ENCODE measurements at regions not wholly inside any gene's neighbourhood (a gene's known extent, or its start where the extent isn't known, plus 50 kb on each side); places are given as distances from the start of the nearest gene placed in this dataset.

DNA sequence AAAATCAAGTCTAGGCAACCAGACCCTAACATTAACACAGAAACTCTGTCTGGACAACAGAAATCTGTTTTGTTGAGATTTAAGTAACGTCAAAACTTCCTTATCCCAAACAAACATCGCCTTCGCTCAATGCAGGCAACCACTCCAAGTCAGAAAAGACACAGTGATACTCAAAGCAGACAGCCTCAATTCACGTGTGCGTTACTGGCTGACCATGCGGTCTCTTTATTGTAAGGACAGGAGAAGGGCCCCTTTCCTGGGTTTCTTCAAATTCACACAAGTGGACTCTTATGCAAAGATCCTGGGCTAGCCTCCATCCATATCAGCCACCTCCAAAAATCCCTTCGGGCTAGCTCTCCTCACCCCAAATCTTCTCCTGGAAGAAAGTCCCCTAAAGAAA is 467.7 kb downstream of the SOX9 start:
- Mint-ChIP-seq H3K36me3 (ENCODE audit: low read depth) (no peaks in the 10 kb centered on the region), H3K4me1 (ENCODE audit: low read depth) (peaks cover 32% of the 10 kb centered on the region), H3K4me3 (peak overlapping the region; percentile 41), H3K27ac (no peak overlapping the region), H3K27me3 (ENCODE audit: low read depth) (peaks cover 42% of the 10 kb centered on the region), H3K9me3 (no peaks in the 10 kb centered on the region)
- no peak for DNase-seq (ENCODE audit: low spot score)

DNA sequence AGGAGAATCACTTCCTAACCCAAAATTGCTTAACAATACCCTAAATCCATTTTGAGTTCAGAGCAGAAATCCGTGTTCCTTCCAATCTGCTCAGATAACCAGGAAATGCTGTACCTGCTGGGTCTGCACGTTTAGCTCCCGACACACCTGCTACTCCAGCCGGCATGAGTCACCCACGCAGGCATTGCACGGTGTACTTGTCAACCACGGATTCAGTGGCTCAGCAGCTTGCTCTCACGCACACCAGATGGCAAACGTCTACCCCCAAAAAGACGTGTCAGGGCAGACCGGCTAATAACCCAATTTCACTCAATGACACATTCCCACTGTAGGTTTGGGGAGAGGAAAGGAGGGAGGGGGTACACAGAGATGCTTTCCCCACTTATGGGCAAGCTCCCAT is 468.1 kb downstream of the SOX9 start:
- no peak overlapping the region for H3K27ac Mint-ChIP-seq
- no peak for DNase-seq (ENCODE audit: low spot score)
- peaks cover 46% of the 10 kb centered on the region for H3K27me3 Mint-ChIP-seq (ENCODE audit: low read depth)
- H3K4me3 Mint-ChIP-seq, result no peak overlapping the region
- H3K36me3 Mint-ChIP-seq (ENCODE audit: low read depth), result no peaks in the 10 kb centered on the region
- H3K4me1 Mint-ChIP-seq (ENCODE audit: low read depth), result peaks cover 32% of the 10 kb centered on the region
- H3K9me3 Mint-ChIP-seq, result no peaks in the 10 kb centered on the region

DNA sequence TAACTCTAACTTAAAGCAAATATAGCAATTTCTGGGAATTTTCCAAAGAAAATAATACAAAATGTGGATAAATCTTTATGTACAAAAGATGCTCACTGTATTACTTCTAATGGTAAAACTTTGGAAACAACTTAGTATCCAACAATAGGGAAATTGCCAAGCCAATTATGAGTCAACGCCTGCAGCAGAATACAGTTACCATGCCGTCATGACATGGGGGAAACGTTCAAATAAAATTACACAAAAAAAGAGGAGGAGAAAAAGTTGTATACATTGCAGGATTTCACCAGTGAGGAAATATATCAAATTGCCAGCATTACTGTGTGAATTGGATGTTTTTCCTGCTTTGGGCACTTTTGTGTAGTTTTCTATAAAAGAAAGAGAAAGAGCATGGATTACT is 469.6 kb downstream of the SOX9 start:
- no peak for DNase-seq (ENCODE audit: low spot score)
- Mint-ChIP-seq H3K27me3 (ENCODE audit: low read depth) (peaks cover 58% of the 10 kb centered on the region), H3K4me1 (ENCODE audit: low read depth) (peaks cover 32% of the 10 kb centered on the region), H3K9me3 (no peaks in the 10 kb centered on the region), H3K36me3 (ENCODE audit: low read depth) (no peaks in the 10 kb centered on the region), H3K4me3 (peak overlapping the region; percentile 13), H3K27ac (no peak overlapping the region)

DNA sequence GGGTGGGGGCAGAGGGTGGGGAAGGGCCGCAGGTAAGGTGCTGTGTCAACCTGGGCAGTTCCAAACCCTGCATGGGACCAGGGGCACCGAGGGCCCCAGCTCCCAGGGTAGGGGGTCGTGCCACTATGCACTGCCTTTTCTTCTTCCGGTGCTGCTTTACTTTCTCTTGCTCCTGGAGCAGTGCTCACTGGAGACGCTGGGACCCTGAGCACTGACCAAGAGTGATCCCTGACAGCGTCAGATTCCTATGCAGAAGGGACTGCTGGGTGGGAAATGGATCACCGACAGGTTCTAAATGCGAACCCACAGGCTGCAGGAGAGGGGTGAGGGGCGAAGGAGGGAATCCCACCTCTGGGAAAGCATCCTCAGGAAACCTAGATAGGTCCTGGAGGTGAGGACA is 470.1 kb downstream of the SOX9 start:
- Mint-ChIP-seq H3K4me1 (ENCODE audit: low read depth) (peaks cover 32% of the 10 kb centered on the region), H3K4me3 (peak overlapping the region; percentile 91), H3K27me3 (ENCODE audit: low read depth) (peaks cover 61% of the 10 kb centered on the region), H3K36me3 (ENCODE audit: low read depth) (no peaks in the 10 kb centered on the region), H3K9me3 (no peaks in the 10 kb centered on the region), H3K27ac (no peak overlapping the region)
- DNase-seq (ENCODE audit: low spot score), result no peak

DNA sequence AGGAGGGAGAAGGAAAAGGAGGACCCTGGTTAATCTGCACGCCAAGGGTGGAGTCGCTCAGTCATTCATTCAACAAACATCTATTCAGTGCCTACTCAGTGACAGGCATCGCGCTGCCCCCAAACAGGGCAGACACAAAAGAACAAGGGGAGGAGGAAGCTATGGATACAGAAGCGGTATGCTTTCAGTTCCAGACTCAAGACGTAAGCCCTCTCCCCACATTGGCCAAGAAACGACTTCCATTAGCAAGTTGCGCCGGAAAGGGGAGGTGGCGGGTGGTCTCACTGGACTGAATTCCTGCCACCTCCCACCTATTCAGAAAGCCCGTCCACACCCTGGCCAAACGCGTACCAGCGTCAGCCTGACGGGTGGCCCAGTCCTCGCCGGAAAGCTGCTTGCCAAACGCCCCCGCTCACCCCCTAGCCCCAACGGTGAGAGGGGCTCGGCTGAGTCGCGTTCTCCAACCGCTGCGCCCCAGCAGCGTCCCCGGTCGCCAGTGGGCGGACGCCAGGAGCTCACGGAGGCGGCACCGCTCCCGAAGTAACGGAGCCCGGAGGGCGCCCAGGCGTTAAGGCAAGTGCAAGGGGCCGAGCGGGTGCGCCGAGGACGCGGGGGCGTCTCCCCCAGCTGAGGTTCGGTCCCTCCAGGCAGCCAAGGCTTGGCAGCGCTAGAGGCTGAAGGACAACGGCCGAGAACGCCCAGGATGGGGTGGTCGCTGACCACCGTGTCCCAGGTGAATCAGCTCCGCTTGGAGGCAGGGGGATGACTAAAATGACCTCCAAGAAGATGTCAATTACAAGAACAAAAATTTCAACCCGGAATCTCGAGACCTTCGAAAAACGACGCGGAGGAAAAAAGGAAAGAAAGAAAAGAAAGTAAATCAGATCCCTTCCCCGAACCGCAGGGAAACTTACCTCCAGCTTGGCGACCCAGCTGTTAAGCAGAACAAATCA is 470.7 kb downstream of the SOX9 start:
- Mint-ChIP-seq H3K4me3 (peak overlapping the region; percentile 91), H3K4me1 (ENCODE audit: low read depth) (peaks cover 32% of the 10 kb centered on the region), H3K9me3 (no peaks in the 10 kb centered on the region), H3K27ac (peak overlapping the region; percentile 37), H3K36me3 (ENCODE audit: low read depth) (no peaks in the 10 kb centered on the region), H3K27me3 (ENCODE audit: low read depth) (peaks cover 60% of the 10 kb centered on the region)
- DNase-seq (ENCODE audit: low spot score), result peak; percentile 9

DNA sequence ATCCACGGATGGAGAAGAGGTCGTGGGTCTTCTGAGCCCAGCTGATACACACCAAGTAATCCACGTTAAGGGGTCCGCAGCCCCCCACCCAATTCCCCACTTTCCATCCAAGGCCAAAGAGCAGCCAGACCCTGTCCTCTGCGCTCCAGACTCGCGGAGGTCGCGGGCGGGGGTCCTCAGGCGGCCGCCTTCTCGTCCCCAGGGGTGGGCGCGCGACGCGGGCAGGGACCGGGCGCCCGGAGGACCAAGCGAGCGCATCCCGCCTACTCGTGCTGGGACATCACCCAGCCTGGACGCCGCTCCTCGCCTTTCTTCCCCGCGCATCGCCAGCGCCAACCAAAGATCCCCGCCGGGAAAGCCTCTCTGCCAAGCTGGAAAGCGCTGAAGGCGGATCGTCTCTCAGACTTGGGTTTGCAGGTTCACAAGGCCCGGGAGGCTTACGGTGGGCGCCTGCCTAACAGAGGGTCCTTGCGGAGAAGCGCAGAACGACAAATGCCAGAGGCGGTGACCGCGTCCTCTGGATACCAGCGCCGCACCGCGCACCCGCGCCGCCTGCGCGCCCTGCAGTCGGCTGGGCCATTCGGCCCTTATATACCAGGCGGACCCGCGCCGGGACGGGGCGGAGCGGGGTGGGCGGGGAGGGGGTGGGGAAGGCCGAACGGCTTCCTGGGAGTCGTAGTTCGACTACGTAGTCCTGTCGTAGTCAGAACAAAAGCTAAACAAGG is 471.6 kb downstream of the SOX9 start:
- Mint-ChIP-seq H3K36me3 (ENCODE audit: low read depth) (no peaks in the 10 kb centered on the region), H3K27me3 (ENCODE audit: low read depth) (peaks cover 66% of the 10 kb centered on the region), H3K4me3 (peak overlapping the region; percentile 91), H3K9me3 (no peaks in the 10 kb centered on the region), H3K4me1 (ENCODE audit: low read depth) (peaks cover 27% of the 10 kb centered on the region), H3K27ac (peak overlapping the region; percentile 37)
- DNase-seq (ENCODE audit: low spot score), result peak; percentile 54

DNA sequence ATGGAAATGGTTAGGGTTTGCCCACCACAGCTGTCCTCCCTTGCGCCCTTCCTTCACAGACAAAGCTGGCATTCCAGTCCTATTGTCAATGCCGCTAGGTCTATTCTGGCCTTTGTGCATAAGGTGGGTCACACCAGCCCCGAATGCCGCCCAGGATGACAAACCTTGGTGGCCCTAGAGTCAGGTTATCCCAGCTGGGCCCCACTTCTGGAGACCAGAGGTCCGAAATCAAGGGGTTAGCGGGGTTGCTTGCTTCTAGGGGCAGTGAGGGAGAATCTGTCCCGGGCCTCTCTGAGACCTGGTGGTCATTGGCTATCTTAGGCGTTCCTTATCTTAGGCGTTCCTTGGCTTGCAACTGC is 472.1 kb downstream of the SOX9 start:
- Mint-ChIP-seq H3K27ac (no peak overlapping the region), H3K27me3 (ENCODE audit: low read depth) (peaks cover 63% of the 10 kb centered on the region), H3K4me1 (ENCODE audit: low read depth) (peaks cover 22% of the 10 kb centered on the region), H3K9me3 (no peaks in the 10 kb centered on the region), H3K36me3 (ENCODE audit: low read depth) (no peaks in the 10 kb centered on the region), H3K4me3 (no peak overlapping the region)
- no peak for DNase-seq (ENCODE audit: low spot score)

DNA sequence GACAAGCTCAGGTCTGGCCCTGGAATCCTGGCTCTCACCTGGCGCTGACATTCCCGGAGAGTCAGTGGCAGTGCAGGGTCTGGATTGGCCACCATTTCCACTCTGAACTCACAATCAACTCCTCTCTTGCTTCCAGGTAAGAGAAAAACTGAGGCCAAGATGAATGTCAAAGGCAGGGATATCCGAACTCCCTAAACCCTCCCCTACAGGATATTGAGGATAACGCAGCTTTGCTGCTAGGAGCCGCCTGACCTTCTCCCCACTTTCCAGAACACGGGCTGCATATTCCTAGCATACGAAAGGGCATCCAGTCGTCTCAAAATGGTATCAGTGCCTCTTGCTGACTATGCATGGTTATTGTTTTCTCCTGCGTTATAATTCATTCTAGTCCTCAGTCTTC is 473.4 kb downstream of the SOX9 start:
- Mint-ChIP-seq H3K27ac (no peak overlapping the region), H3K4me3 (no peak overlapping the region), H3K36me3 (ENCODE audit: low read depth) (no peaks in the 10 kb centered on the region), H3K4me1 (ENCODE audit: low read depth) (peaks cover 10% of the 10 kb centered on the region), H3K27me3 (ENCODE audit: low read depth) (peaks cover 52% of the 10 kb centered on the region), H3K9me3 (no peaks in the 10 kb centered on the region)
- DNase-seq (ENCODE audit: low spot score), result no peak

All from T-helper 2 cell treated with Interferon-gamma antibody and Interleukin-4, amounts not matched to agents 5 μg/mL and 100 μg/mL, for 36 hours (primary cell).